ENCODE measurements at regions not wholly inside any gene's neighbourhood (a gene's known extent, or its start where the extent isn't known, plus 50 kb on each side); places are given as distances from the start of the nearest gene placed in this dataset.

- Histone ChIP-seq H3K27me3 (replicated peaks in 1 of 2; ENCODE audit: control insufficient read depth in 2 of 2, insufficient read depth in 2 of 2, low read length in 1 of 2) (no peaks in the 10 kb centered on the region), H3K4me2 (ENCODE audit: control insufficient read depth, insufficient read depth) (no peak overlapping the region), H3K4me1 (ENCODE audit: control insufficient read depth, insufficient read depth, low read length) (no peaks in the 10 kb centered on the region), H2AFZ (ENCODE audit: control insufficient read depth, low read depth, low read length) (no peak overlapping the region), H3K9me3 (replicated peaks; ENCODE audit: control insufficient read depth, insufficient read depth, low read length) (no peaks in the 10 kb centered on the region), H3K9ac (ENCODE audit: control insufficient read depth, insufficient read depth, low read length) (no peak overlapping the region), H3K4me3 (no peak overlapping the region), H3K27ac (ENCODE audit: control insufficient read depth, insufficient read depth) (no peak overlapping the region), H4K20me1 (ENCODE audit: control insufficient read depth, insufficient read depth) (no peaks in the 10 kb centered on the region), H3K36me3 (ENCODE audit: control insufficient read depth in 2 of 2, insufficient read depth in 2 of 2, low read length in 1 of 2) (no peaks in the 10 kb centered on the region), H3K79me2 (ENCODE audit: control insufficient read depth, insufficient read depth, low read length) (no peaks in the 10 kb centered on the region)
- ChIA-PET POLR2A (no interaction called here), SMC1A (ENCODE audit: uncharacterized antibody, unreplicated experiment) (no interaction called here), CTCF (no interaction called here), RAD21 (ENCODE audit: unreplicated experiment) (no interaction called here)
- WGBS (ENCODE audit: insufficient coverage, insufficient replicate concordance, low lambda C conversion rate, missing lambda C conversion rate): 36% methylated on average over 4 of the region's 4 CpGs
- in situ Hi-C loops (cut with MboI): no loop called here
- no peak for ATAC-seq
- intact Hi-C loops (cut with micrococcal nuclease; ENCODE audit: unreplicated experiment): no loop called here
- TF ChIP-seq SRF (IDR thresholded peaks at IDR 0.05; ENCODE audit: low read depth in 2 of 2, low read length in 2 of 2): no peak
- no peak for TF ChIP-seq MTA2 (IDR thresholded peaks at IDR 0.05; ENCODE audit: low read depth)
- TF ChIP-seq SMAD5 (IDR thresholded peaks at IDR 0.05; ENCODE audit: low read depth): no peak
- FAIRE-seq: no peak
- DNase-seq (ENCODE audit: low read depth, low spot score): no peak
- BruUV-seq (replicated peaks): no TSS peak
These were observed 195.7 kb upstream of the TBL1X start for GRCh38 chrX:9269134-9269533.

- in situ Hi-C loops (cut with MboI): no loop called here
- no peaks in the 10 kb centered on the region for H4K20me1 ChIP-seq (ENCODE audit: control insufficient read depth, insufficient read depth)
- H3K9me3 ChIP-seq (replicated peaks; ENCODE audit: control insufficient read depth, insufficient read depth, low read length): no peaks in the 10 kb centered on the region
- no peak overlapping the region for H3K4me2 ChIP-seq (ENCODE audit: control insufficient read depth, insufficient read depth)
- SMC1A ChIA-PET (ENCODE audit: uncharacterized antibody, unreplicated experiment): no interaction called here
- WGBS (ENCODE audit: insufficient coverage, insufficient replicate concordance, low lambda C conversion rate, missing lambda C conversion rate): 49% methylated on average over 12 of the region's 13 CpGs
- RAD21 ChIA-PET (ENCODE audit: unreplicated experiment): no interaction called here
- CTCF ChIA-PET: interaction anchor here (0.5 kb wide), 1 partner anchor 11 kb away, joined by 3 read pairs; no protein-coding TSS in a partner anchor
- no peak overlapping the region for H3K4me3 ChIP-seq
- no peak overlapping the region for H2AFZ ChIP-seq (ENCODE audit: control insufficient read depth, low read depth, low read length)
- no peaks in the 10 kb centered on the region for H3K4me1 ChIP-seq (ENCODE audit: control insufficient read depth, insufficient read depth, low read length)
- intact Hi-C loops (cut with micrococcal nuclease; ENCODE audit: unreplicated experiment): no loop called here
- ATAC-seq: no peak
- no peak overlapping the region for H3K9ac ChIP-seq (ENCODE audit: control insufficient read depth, insufficient read depth, low read length)
- no TSS peak for BruUV-seq (replicated peaks)
- H3K36me3 ChIP-seq (ENCODE audit: control insufficient read depth in 2 of 2, insufficient read depth in 2 of 2, low read length in 1 of 2): no peaks in the 10 kb centered on the region
- no peaks in the 10 kb centered on the region for H3K79me2 ChIP-seq (ENCODE audit: control insufficient read depth, insufficient read depth, low read length)
- POLR2A ChIA-PET: no interaction called here
- DNase-seq (ENCODE audit: low read depth, low spot score): no peak
- no peak for FAIRE-seq
- H3K27ac ChIP-seq (ENCODE audit: control insufficient read depth, insufficient read depth): no peak overlapping the region
- no peak for TF ChIP-seq ATF2 (IDR thresholded peaks at IDR 0.05; ENCODE audit: low read length)
- TF ChIP-seq HDGF (IDR thresholded peaks at IDR 0.05): no peak
- TF ChIP-seq SRF (IDR thresholded peaks at IDR 0.05; ENCODE audit: low read depth in 2 of 2, low read length in 2 of 2): no peak
- TF ChIP-seq SP1 (IDR thresholded peaks at IDR 0.05; ENCODE audit: low read depth, low read length): no peak
- no peak for TF ChIP-seq SMARCA5 (IDR thresholded peaks at IDR 0.05)
- no peak for TF ChIP-seq GATAD2B (conservative IDR thresholded peaks at IDR 0.05; ENCODE audit: low read depth)
- no peaks in the 10 kb centered on the region for H3K27me3 ChIP-seq (replicated peaks in 1 of 2; ENCODE audit: control insufficient read depth in 2 of 2, insufficient read depth in 2 of 2, low read length in 1 of 2)
These were observed 192.9 kb upstream of the TBL1X start for GRCh38 chrX:9271789-9272525.

Measured in GM12878 (cell line).